ENCODE measurements at regions not wholly inside any gene's neighbourhood (a gene's known extent, or its start where the extent isn't known, plus 50 kb on each side); places are given as distances from the start of the nearest gene placed in this dataset.

- ATAC-seq (ENCODE audit: insufficient read depth, low read depth), result no peak
- peaks cover 17% of the 10 kb centered on the region for H3K27me3 ChIP-seq (ENCODE audit: insufficient read depth, low read length, poor library complexity)
- H3K4me2 ChIP-seq (ENCODE audit: insufficient read depth, low read length), result no peak overlapping the region
- no peak for TF ChIP-seq EZH2 (IDR thresholded peaks at IDR 0.05; ENCODE audit: borderline replicate concordance, low read depth, low read length, severe bottlenecking)
- no peak for TF ChIP-seq CTCF (IDR thresholded peaks at IDR 0.05; ENCODE audit: borderline replicate concordance, extremely low read depth, low read length, poor library complexity, severe bottlenecking)
- no peaks in the 10 kb centered on the region for H4K20me1 ChIP-seq (ENCODE audit: insufficient read depth, low read length)
- H3K27ac ChIP-seq (ENCODE audit: low read length), result no peak overlapping the region
- no peaks in the 10 kb centered on the region for H3K4me1 ChIP-seq (ENCODE audit: insufficient read depth, low read length)
- no peak overlapping the region for H3K9ac ChIP-seq (ENCODE audit: low read depth, low read length)
- no peaks in the 10 kb centered on the region for H3K36me3 ChIP-seq (ENCODE audit: insufficient read depth, low read length)
- no peak overlapping the region for H2AFZ ChIP-seq (ENCODE audit: low read depth, low read length)
- no peaks in the 10 kb centered on the region for H3K9me3 ChIP-seq (ENCODE audit: insufficient read depth, low read length, severe bottlenecking)
- DNase-seq, result no peak
- no peaks in the 10 kb centered on the region for H3K79me2 ChIP-seq (ENCODE audit: insufficient read depth, low read length)
- no peak overlapping the region for H3K4me3 ChIP-seq (ENCODE audit: low read depth in 1 of 2, low read length in 2 of 2)
These were observed 152.5 kb upstream of the SKOR2 start for GRCh38 chr18:47403949-47404348.

- no peak for ATAC-seq (ENCODE audit: insufficient read depth, low read depth)
- no peaks in the 10 kb centered on the region for H3K36me3 ChIP-seq (ENCODE audit: insufficient read depth, low read length)
- no peaks in the 10 kb centered on the region for H3K4me1 ChIP-seq (ENCODE audit: insufficient read depth, low read length)
- H4K20me1 ChIP-seq (ENCODE audit: insufficient read depth, low read length), result no peaks in the 10 kb centered on the region
- no peak for DNase-seq
- H3K27ac ChIP-seq (ENCODE audit: low read length), result no peak overlapping the region
- H2AFZ ChIP-seq (ENCODE audit: low read depth, low read length), result no peak overlapping the region
- peaks cover 17% of the 10 kb centered on the region for H3K27me3 ChIP-seq (ENCODE audit: insufficient read depth, low read length, poor library complexity)
- H3K4me3 ChIP-seq (ENCODE audit: low read depth in 1 of 2, low read length in 2 of 2), result no peak overlapping the region
- H3K79me2 ChIP-seq (ENCODE audit: insufficient read depth, low read length), result no peaks in the 10 kb centered on the region
- no peaks in the 10 kb centered on the region for H3K9me3 ChIP-seq (ENCODE audit: insufficient read depth, low read length, severe bottlenecking)
- no peak for TF ChIP-seq EZH2 (IDR thresholded peaks at IDR 0.05; ENCODE audit: borderline replicate concordance, low read depth, low read length, severe bottlenecking)
- TF ChIP-seq CTCF (IDR thresholded peaks at IDR 0.05; ENCODE audit: borderline replicate concordance, extremely low read depth, low read length, poor library complexity, severe bottlenecking), result no peak
- H3K9ac ChIP-seq (ENCODE audit: low read depth, low read length), result no peak overlapping the region
- no peak overlapping the region for H3K4me2 ChIP-seq (ENCODE audit: insufficient read depth, low read length)
These were observed 151.9 kb upstream of the SKOR2 start for GRCh38 chr18:47403317-47403716.

GRCh38 chr18:47399475-47399874 lies 148.0 kb upstream of the SKOR2 start:
- ATAC-seq (ENCODE audit: insufficient read depth, low read depth), result no peak

More at GRCh38 chr18:47399475-47399874, 148.0 kb upstream of the SKOR2 start:
- Histone ChIP-seq H3K27me3 (ENCODE audit: insufficient read depth, low read length, poor library complexity) (no peaks in the 10 kb centered on the region), H2AFZ (ENCODE audit: low read depth, low read length) (no peak overlapping the region), H3K4me1 (ENCODE audit: insufficient read depth, low read length) (no peaks in the 10 kb centered on the region), H3K79me2 (ENCODE audit: insufficient read depth, low read length) (no peaks in the 10 kb centered on the region), H3K27ac (ENCODE audit: low read length) (no peak overlapping the region), H3K9me3 (ENCODE audit: insufficient read depth, low read length, severe bottlenecking) (no peaks in the 10 kb centered on the region), H3K4me3 (ENCODE audit: low read depth in 1 of 2, low read length in 2 of 2) (no peak overlapping the region), H4K20me1 (ENCODE audit: insufficient read depth, low read length) (no peaks in the 10 kb centered on the region), H3K4me2 (ENCODE audit: insufficient read depth, low read length) (no peak overlapping the region), H3K9ac (ENCODE audit: low read depth, low read length) (no peak overlapping the region), H3K36me3 (ENCODE audit: insufficient read depth, low read length) (no peaks in the 10 kb centered on the region)
- no peak for DNase-seq
- TF ChIP-seq CTCF (IDR thresholded peaks at IDR 0.05; ENCODE audit: borderline replicate concordance, extremely low read depth, low read length, poor library complexity, severe bottlenecking), result no peak
- no peak for TF ChIP-seq EZH2 (IDR thresholded peaks at IDR 0.05; ENCODE audit: borderline replicate concordance, low read depth, low read length, severe bottlenecking)

Data from DND-41 (cell line).